Gastrocnemius medialis (tissue), 4 donors: ENCODE measurements at regions not wholly inside any gene's neighbourhood (a gene's known extent, or its start where the extent isn't known, plus 50 kb on each side); places are given as distances from the start of the nearest gene placed in this dataset.
"Not testable (repeated sequence)": the region's sequence is repeated elsewhere in the genome, so short reads cannot be mapped to it uniquely, and the experiment has no call there.

Experiments
- POLR2A ChIP-seq, 2 donors: fragments of 450-650 bp; IDR thresholded peaks; one replicate each; pipeline ENCODE4 v1.6.1; 2017; ENCODE audit warnings: antibody characterized with exemption in 2 of 2, mild to moderate bottlenecking in 2 of 2, moderate library complexity in 2 of 2
- TF ChIP-seq, protein P1 (sequence below), 5 experiments: fragments of 450-650 bp in 3 of 5; fragments of 200-600 bp in 2 of 5; sonication (generic) in 2 of 5; IDR thresholded peaks in 4 of 5; conservative IDR thresholded peaks in 1 of 5; 1 replicate in 4 of 5; 2 replicates in 1 of 5; pipeline ENCODE4 v1.5.1; 2016 to 2019; ENCODE audit warnings: antibody characterized with exemption in 5 of 5, mild to moderate bottlenecking in 3 of 5, moderate library complexity in 3 of 5

DNA sequence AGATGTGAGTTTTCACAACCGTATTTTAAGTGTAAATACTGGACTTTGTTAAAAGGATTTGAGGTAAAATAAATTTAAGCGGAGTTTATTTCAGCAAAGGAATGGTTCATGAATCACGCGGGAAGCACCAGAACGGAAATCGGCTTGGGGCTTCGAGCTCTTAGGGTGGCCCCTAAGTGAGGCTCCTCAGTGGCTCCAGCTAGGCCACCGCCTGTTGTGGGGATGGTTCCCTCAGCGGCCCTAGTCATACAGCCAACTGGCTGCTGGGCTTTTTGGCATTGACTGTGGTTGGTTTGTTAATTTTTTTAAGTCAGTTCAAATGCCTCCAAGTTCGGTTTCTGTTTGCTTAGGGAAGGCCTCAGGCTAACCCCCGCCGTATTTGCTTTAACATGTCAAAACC lies 198.0 kb downstream of the LMLN start:
- TF ChIP-seq, protein P1, sequence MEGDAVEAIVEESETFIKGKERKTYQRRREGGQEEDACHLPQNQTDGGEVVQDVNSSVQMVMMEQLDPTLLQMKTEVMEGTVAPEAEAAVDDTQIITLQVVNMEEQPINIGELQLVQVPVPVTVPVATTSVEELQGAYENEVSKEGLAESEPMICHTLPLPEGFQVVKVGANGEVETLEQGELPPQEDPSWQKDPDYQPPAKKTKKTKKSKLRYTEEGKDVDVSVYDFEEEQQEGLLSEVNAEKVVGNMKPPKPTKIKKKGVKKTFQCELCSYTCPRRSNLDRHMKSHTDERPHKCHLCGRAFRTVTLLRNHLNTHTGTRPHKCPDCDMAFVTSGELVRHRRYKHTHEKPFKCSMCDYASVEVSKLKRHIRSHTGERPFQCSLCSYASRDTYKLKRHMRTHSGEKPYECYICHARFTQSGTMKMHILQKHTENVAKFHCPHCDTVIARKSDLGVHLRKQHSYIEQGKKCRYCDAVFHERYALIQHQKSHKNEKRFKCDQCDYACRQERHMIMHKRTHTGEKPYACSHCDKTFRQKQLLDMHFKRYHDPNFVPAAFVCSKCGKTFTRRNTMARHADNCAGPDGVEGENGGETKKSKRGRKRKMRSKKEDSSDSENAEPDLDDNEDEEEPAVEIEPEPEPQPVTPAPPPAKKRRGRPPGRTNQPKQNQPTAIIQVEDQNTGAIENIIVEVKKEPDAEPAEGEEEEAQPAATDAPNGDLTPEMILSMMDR (IDR thresholded peaks at IDR 0.05 in 4 of 5, conservative IDR thresholded peaks at IDR 0.05 in 1 of 5): not testable (repeated sequence)
- not testable (repeated sequence) for TF ChIP-seq POLR2A (IDR thresholded peaks at IDR 0.05)
